Skeletal muscle tissue (tissue), 3 donors: ENCODE measurements at regions not wholly inside any gene's neighbourhood (a gene's known extent, or its start where the extent isn't known, plus 50 kb on each side); places are given as distances from the start of the nearest gene placed in this dataset.

Source experiments
- H3K27ac ChIP-seq: one replicate; pipeline ENCODE4 v1.7.0; 2013; ENCODE audit warnings: mild to moderate bottlenecking, low read depth, low read length, inconsistent platforms
- H3K27me3 ChIP-seq, 3 donors: one replicate each; pipeline ENCODE4 v1.7.0; 2013; ENCODE audit warnings: low read length in 3 of 3; ENCODE audit not compliant: control insufficient read depth in 3 of 3, insufficient read depth in 3 of 3
- H3K36me3 ChIP-seq, 3 donors: one replicate each; pipeline ENCODE4 v1.7.0; 2013; ENCODE audit warnings: low read length in 3 of 3; ENCODE audit not compliant: control insufficient read depth in 3 of 3, insufficient read depth in 3 of 3
- H3K4me1 ChIP-seq, 3 donors: one replicate each; pipeline ENCODE4 v1.7.0; 2013; ENCODE audit warnings: low read length in 3 of 3, mild to moderate bottlenecking in 3 of 3; ENCODE audit not compliant: control insufficient read depth in 3 of 3, insufficient read depth in 3 of 3
- H3K4me3 ChIP-seq, 3 donors: one replicate each; pipeline ENCODE4 v1.7.0; 2013; ENCODE audit warnings: low read length in 3 of 3
- H3K9ac ChIP-seq, 3 donors: one replicate each; pipeline ENCODE4 v1.7.0; 2013; ENCODE audit warnings: low read length in 3 of 3, mild to moderate bottlenecking in 3 of 3, moderate library complexity in 2 of 3, low read depth in 1 of 3
- H3K9me3 ChIP-seq, 3 donors: one replicate each; pipeline ENCODE4 v1.7.0; 2013; ENCODE audit warnings: low read length in 3 of 3; ENCODE audit not compliant: control insufficient read depth in 3 of 3
- donor health status: Osteomylitis.

DNA sequence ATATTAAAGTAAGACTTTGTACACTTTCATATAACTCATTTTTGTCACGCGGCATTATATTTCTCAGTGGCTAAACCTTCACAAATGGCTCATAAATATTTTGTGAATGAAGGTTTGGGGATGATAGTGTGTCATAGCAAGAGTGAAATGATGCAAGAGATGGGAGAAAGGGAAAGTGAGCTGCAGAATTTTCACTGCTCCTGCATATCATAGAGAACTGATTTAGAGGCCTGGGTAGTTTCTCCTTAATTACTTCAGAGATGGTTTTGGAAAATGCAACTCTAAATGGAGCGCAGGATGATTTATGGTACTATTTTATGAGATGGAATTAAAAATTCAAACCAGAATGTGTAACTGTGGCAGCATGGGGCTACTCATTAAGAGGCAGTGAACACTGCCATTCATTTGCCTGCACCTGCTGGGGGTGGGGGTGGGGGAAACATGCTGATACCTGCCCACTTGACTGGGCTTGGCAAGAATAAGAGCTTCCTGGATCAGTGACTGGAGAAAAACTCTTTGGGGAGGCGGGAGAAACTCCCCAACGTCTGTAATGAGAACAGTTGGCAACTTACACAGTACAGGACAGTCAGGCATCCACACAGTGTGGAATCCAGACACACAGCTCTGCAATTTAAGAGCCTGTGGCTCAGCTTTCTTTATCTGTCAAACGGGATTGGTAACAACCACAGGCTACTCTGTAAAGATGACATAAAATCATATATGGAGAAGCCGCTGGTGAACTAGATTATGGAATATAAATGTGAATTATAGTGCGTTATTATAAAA, 941.9 kb downstream of the SLC4A3 start:
- no peak overlapping the region for H3K4me3 ChIP-seq
- H3K9ac ChIP-seq: no peak overlapping the region
- no peaks in the 10 kb centered on the region for H3K9me3 ChIP-seq
- H3K36me3 ChIP-seq: no peaks in the 10 kb centered on the region
- H3K27me3 ChIP-seq: no peaks in the 10 kb centered on the region
- H3K27ac ChIP-seq: no peak overlapping the region
- no peaks in the 10 kb centered on the region for H3K4me1 ChIP-seq

DNA sequence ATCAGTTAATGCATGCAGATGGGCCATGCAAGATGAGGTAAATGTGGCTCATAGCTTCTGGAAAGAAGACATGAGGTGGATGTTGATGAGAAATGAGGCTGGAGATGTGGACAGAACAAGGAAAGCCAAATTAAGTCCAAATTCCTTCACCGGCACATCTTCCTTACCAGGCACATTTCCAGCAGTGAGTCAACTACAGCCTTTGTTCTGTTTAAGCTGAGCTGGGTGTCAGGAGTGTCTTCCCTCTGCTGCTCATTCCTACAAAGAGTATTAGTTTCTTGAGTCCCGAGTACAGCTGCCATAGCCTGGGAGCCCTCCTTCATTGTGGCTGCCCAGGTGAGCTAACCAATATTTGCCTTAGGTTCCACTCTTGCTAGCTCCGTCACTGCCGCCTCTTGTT, 945.0 kb downstream of the SLC4A3 start:
- Histone ChIP-seq H3K4me1 (no peaks in the 10 kb centered on the region), H3K9ac (no peak overlapping the region), H3K36me3 (no peaks in the 10 kb centered on the region), H3K27ac (no peak overlapping the region), H3K27me3 (no peaks in the 10 kb centered on the region), H3K9me3 (no peaks in the 10 kb centered on the region), H3K4me3 (no peak overlapping the region)

DNA sequence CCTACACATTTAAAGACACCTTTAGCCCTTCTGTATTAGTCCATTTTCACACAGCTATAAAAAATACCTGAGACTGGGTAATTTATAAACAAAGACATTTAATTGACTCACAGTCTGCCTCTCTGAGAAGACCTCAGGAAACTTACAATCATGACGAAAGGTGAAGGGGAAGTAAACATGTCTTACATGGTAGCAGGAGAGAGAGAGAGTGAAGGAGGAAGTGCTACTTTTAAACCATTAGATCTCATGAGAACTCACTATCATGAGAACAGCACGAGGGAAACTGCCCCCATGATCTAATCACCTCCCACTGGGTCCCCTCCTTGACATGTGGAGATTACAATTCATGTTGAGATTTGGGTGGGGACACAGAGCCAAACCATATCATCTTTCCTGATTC, 946.6 kb downstream of the SLC4A3 start:
- no peaks in the 10 kb centered on the region for H3K27me3 ChIP-seq
- H3K9me3 ChIP-seq: no peaks in the 10 kb centered on the region
- H3K36me3 ChIP-seq: no peaks in the 10 kb centered on the region
- no peaks in the 10 kb centered on the region for H3K4me1 ChIP-seq
- H3K4me3 ChIP-seq: no peak overlapping the region
- no peak overlapping the region for H3K9ac ChIP-seq
- no peak overlapping the region for H3K27ac ChIP-seq

DNA sequence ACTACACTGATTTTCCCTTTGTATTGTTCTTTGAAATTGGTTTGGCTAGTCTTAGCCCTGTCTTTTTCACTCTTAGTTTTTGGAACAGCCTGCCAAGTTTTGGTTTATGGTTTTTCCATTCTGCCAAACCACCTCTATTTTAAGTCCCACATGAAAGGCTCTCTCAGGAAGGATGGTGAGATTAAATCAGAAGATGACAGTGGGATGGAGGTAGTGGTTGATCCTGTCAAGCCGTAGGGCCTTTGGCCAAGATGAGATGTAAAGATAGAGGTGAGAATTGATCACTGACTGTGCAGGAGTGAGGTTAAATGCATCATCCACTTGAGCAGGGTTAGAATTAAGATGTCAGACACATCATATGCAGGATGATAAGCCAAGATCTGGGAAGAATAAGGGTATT, 948.5 kb downstream of the SLC4A3 start:
- no peak overlapping the region for H3K9ac ChIP-seq
- H3K4me1 ChIP-seq: no peaks in the 10 kb centered on the region
- no peaks in the 10 kb centered on the region for H3K27me3 ChIP-seq
- H3K36me3 ChIP-seq: no peaks in the 10 kb centered on the region
- no peaks in the 10 kb centered on the region for H3K9me3 ChIP-seq
- H3K27ac ChIP-seq: no peak overlapping the region
- no peak overlapping the region for H3K4me3 ChIP-seq

DNA sequence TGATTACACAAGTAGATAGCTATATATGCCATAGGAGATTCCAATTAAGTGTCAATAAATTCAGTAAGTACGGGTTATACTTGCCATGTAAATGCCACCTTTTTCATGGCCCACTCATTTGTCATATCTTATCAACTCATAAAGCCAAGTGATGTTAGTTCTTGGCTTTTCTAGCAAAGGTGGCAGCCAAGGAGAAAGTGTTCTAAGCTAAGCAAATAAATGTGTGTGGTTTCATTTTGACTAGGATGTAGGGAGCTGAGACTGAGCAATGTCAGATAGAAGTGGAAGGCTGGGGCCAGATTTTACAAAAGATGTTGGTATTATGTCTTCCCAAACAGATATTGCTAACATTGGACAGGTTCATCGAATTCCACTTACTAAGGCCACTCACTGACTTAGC, 952.0 kb downstream of the SLC4A3 start:
- H3K27me3 ChIP-seq: no peaks in the 10 kb centered on the region
- no peak overlapping the region for H3K9ac ChIP-seq
- H3K4me1 ChIP-seq: no peaks in the 10 kb centered on the region
- H3K9me3 ChIP-seq: no peaks in the 10 kb centered on the region
- H3K27ac ChIP-seq: no peak overlapping the region
- no peak overlapping the region for H3K4me3 ChIP-seq
- H3K36me3 ChIP-seq: no peaks in the 10 kb centered on the region

DNA sequence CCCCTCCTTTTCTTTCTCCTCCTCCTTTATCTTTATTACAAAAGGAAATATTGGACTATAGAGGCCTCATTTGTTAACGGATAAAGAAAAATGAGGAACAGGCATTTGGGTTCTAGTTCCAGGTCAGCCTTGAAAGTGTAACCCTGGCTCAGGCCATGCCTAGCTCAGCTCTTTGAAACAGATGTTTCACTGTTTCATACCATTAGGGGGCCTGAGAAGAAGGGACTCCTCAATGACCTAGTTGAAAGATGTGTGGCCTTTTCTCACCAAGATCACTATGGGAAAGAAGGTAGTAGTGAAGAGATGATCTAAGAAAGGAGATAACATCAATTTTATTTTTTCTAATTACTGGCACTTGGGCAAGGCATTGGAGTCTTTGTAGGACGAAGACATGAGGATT, 952.7 kb downstream of the SLC4A3 start:
- Histone ChIP-seq H3K9me3 (no peaks in the 10 kb centered on the region), H3K4me1 (no peaks in the 10 kb centered on the region), H3K9ac (no peak overlapping the region), H3K27me3 (no peaks in the 10 kb centered on the region), H3K27ac (no peak overlapping the region), H3K36me3 (no peaks in the 10 kb centered on the region), H3K4me3 (no peak overlapping the region)

DNA sequence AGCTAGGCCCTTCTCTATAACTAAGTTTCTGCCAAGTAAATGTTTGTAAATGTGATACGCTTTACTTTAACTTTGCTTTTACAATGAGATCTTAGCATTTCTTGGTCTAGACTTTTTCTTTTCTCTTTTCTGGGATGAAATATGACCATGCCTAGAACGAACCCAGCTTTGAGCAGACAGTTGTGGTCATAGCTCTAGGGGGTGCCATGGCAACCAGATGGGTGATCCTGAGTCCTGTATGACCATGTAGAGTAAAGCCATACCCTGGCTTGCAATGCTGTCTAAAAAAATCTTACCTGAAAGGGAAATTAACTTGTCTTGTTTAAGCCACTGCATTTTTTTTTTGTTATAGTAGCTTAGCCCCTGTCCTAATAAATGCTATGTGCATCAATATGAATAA, 956.3 kb downstream of the SLC4A3 start:
- no peaks in the 10 kb centered on the region for H3K9me3 ChIP-seq
- no peaks in the 10 kb centered on the region for H3K36me3 ChIP-seq
- H3K4me1 ChIP-seq: no peaks in the 10 kb centered on the region
- H3K4me3 ChIP-seq: no peak overlapping the region
- H3K27me3 ChIP-seq: peaks cover 0 to 3% (median 2%) of the 10 kb centered on the region in 3 donors
- no peak overlapping the region for H3K27ac ChIP-seq
- H3K9ac ChIP-seq: no peak overlapping the region

DNA sequence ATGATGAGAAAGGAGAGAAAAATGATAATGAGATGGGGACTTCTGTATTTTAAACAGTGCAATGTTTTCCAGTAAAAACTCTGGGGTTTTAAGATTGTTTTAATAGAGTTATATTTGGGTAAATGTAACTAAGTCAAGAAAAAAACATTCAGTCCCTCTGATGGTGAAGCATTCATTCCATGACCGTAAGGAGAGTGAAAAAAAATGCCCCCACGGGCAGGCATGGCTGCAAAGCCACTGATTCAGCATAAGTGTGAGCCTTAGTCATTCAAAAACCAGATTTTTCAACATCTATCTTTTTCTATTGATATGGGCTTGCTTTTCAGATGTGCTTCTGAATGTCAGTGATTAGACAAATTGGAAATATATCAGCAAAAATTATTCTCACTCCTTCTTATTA, 957.8 kb downstream of the SLC4A3 start:
- Histone ChIP-seq H3K4me3 (no peak overlapping the region), H3K27me3 (peaks cover 0 to 3% (median 2%) of the 10 kb centered on the region in 3 donors), H3K27ac (no peak overlapping the region), H3K36me3 (no peaks in the 10 kb centered on the region), H3K9ac (no peak overlapping the region), H3K4me1 (no peaks in the 10 kb centered on the region), H3K9me3 (no peaks in the 10 kb centered on the region)

DNA sequence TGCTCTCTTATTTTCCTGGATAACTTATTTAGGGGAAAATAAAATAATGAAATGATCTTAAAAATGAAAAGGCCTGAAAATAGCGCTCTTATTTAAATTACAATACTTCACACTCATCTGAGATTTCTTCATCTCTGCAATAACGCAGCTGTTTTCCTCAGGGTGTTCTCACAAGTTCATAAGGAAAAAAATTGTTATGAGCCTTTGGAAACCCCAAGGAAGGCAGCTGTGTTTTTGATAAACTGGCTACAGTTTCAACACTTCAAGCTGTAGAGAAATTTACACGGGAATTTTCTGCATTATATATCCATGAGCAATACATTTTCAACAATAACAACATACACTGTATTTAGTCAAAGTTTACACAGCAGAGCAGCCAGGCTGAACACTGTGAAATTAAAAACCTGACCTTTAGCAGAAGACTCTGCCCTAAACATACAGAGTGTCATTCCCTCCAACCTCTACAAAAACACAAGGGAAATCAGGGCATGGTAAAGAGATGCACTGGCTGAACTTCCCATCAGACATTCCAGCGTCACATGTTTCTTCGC, 959.6 kb downstream of the SLC4A3 start:
- Histone ChIP-seq H3K4me1 (no peaks in the 10 kb centered on the region), H3K4me3 (no peak overlapping the region), H3K27me3 (peaks cover 0 to 3% (median 3%) of the 10 kb centered on the region in 3 donors), H3K9ac (no peak overlapping the region), H3K9me3 (peaks cover 0 to under 1% (median 0%) of the 10 kb centered on the region in 3 donors), H3K36me3 (no peaks in the 10 kb centered on the region), H3K27ac (no peak overlapping the region)

DNA sequence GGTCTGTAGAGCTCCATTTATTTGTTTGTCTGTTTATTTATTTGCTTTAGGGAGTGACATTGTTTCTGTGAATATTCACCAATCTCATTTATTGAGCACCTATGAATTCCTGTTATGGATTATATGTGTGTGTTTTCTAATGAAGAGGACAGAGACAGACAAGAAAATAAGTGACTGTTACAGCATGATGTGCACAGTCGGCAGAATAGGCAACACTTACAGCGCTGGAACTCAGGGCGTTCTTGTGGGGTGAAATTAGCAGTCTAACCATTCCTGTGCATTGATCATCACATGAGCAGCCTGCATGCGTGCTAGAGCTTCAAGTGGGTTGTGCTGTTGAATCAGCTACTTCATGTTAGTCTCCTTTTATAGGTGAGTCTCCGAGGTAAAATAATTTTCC, 960.7 kb downstream of the SLC4A3 start:
- no peaks in the 10 kb centered on the region for H3K36me3 ChIP-seq
- H3K4me3 ChIP-seq: no peak overlapping the region
- H3K9me3 ChIP-seq: peaks cover 0 to 2% (median 0%) of the 10 kb centered on the region in 3 donors
- peaks cover 0 to 4% (median 3%) of the 10 kb centered on the region in 3 donors for H3K27me3 ChIP-seq
- no peak overlapping the region for H3K27ac ChIP-seq
- no peak overlapping the region for H3K9ac ChIP-seq
- H3K4me1 ChIP-seq: no peaks in the 10 kb centered on the region
